ENCODE measurements at regions not wholly inside any gene's neighbourhood (a gene's known extent, or its start where the extent isn't known, plus 50 kb on each side); places are given as distances from the start of the nearest gene placed in this dataset.

- Histone ChIP-seq H3K4me3 (replicated peaks; ENCODE audit: low read depth, low read length) (no peak overlapping the region), H3K36me3 (ENCODE audit: control insufficient read depth, insufficient read depth, low read length) (no peaks in the 10 kb centered on the region), H3K27me3 (replicated peaks; ENCODE audit: control insufficient read depth, insufficient read depth, low read length) (no peaks in the 10 kb centered on the region)
- TF ChIP-seq CTCF (IDR thresholded peaks at IDR 0.05; ENCODE audit: insufficient read depth, low read length, poor library complexity, severe bottlenecking), result no peak
- DNase-seq (ENCODE audit: extremely low read depth, insufficient read length), result no peak
These were observed 256.6 kb downstream of the C6orf118 start for GRCh38 chr6:165052561-165053480.

DNA sequence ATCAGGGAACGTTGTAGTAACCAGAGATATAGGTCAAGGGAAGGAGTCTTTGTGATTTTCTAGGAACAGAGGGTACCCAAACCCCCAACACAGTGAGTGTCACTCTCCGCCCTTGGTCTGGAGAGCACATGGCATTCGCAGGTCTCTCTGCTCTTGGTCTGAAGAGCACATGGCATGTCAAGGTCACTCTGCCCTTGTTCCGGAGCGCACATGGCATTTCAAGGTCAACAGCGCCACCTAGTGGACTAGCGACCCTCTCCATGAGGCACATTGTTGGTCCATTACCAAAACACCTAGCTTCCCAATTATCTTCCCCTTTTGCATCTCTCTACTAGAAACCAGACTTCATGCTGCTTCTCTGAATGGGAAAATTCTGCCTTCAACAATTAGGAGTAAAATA lies 260.0 kb downstream of the C6orf118 start:
- H3K27me3 ChIP-seq (replicated peaks; ENCODE audit: control insufficient read depth, insufficient read depth, low read length), result no peaks in the 10 kb centered on the region
- H3K4me3 ChIP-seq (replicated peaks; ENCODE audit: low read depth, low read length), result no peak overlapping the region
- no peak for DNase-seq (ENCODE audit: extremely low read depth, insufficient read length)
- no peaks in the 10 kb centered on the region for H3K36me3 ChIP-seq (ENCODE audit: control insufficient read depth, insufficient read depth, low read length)
- TF ChIP-seq CTCF (IDR thresholded peaks at IDR 0.05; ENCODE audit: insufficient read depth, low read length, poor library complexity, severe bottlenecking), result peak; percentile 37

DNA sequence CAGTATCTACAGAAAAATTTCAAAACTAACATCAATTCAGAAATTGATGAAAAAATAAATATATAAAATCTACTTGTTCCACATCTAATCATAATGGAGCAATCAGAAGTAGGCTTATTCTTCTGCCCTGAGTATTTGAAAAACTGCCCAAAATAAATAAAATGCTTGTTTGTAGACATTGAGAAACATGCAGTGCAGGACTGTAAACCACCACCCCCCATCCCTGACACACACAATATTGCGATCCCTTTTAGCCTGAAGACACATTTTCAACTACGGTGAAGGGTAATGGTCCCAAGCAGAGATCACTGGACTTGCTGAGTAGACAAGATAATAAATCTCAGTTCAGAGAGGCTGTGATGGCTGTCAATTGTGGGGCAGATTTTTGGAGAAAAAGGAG lies 261.5 kb downstream of the C6orf118 start:
- no peak for DNase-seq (ENCODE audit: extremely low read depth, insufficient read length)
- TF ChIP-seq CTCF (IDR thresholded peaks at IDR 0.05; ENCODE audit: insufficient read depth, low read length, poor library complexity, severe bottlenecking), result no peak
- no peak overlapping the region for H3K4me3 ChIP-seq (replicated peaks; ENCODE audit: low read depth, low read length)
- no peaks in the 10 kb centered on the region for H3K36me3 ChIP-seq (ENCODE audit: control insufficient read depth, insufficient read depth, low read length)
- H3K27me3 ChIP-seq (replicated peaks; ENCODE audit: control insufficient read depth, insufficient read depth, low read length), result no peaks in the 10 kb centered on the region

- TF ChIP-seq CTCF (IDR thresholded peaks at IDR 0.05; ENCODE audit: insufficient read depth, low read length, poor library complexity, severe bottlenecking), result no peak
- Histone ChIP-seq H3K4me3 (replicated peaks; ENCODE audit: low read depth, low read length) (no peak overlapping the region), H3K36me3 (ENCODE audit: control insufficient read depth, insufficient read depth, low read length) (no peaks in the 10 kb centered on the region), H3K27me3 (replicated peaks; ENCODE audit: control insufficient read depth, insufficient read depth, low read length) (no peaks in the 10 kb centered on the region)
- DNase-seq (ENCODE audit: extremely low read depth, insufficient read length), result no peak
These were observed 263.8 kb downstream of the C6orf118 start for GRCh38 chr6:165045631-165046030.

- no peak for DNase-seq (ENCODE audit: extremely low read depth, insufficient read length)
These were observed 266.5 kb downstream of the C6orf118 start for GRCh38 chr6:165042912-165043311.

More at GRCh38 chr6:165042912-165043311, 266.5 kb downstream of the C6orf118 start:
- no peak for TF ChIP-seq CTCF (IDR thresholded peaks at IDR 0.05; ENCODE audit: insufficient read depth, low read length, poor library complexity, severe bottlenecking)
- H3K36me3 ChIP-seq (ENCODE audit: control insufficient read depth, insufficient read depth, low read length), result no peaks in the 10 kb centered on the region
- H3K27me3 ChIP-seq (replicated peaks; ENCODE audit: control insufficient read depth, insufficient read depth, low read length), result no peaks in the 10 kb centered on the region
- H3K4me3 ChIP-seq (replicated peaks; ENCODE audit: low read depth, low read length), result no peak overlapping the region

All from GM06990 (cell line).